Liver (tissue), 8 donors: ENCODE measurements at regions not wholly inside any gene's neighbourhood (a gene's known extent, or its start where the extent isn't known, plus 50 kb on each side); places are given as distances from the start of the nearest gene placed in this dataset.

Experiments
- DNase-seq: peaks from one replicate; pipeline ENCODE4 v3.0.0-alpha.2; 2017; ENCODE audit warnings: low spot score
- H3K27ac ChIP-seq, 2 donors: one replicate each; pipeline ENCODE4 v1.7.0; 2013; ENCODE audit warnings: inconsistent platforms in 2 of 2, low read length in 2 of 2, control low read depth in 1 of 2, low read depth in 1 of 2, mild to moderate bottlenecking in 1 of 2
- H3K27me3 ChIP-seq, 4 donors: one replicate each; pipeline versions ENCODE4 v1.6.1 to v1.7.0; 2013; ENCODE audit warnings: low read length in 3 of 4, inconsistent platforms in 1 of 4, mild to moderate bottlenecking in 1 of 4, moderate library complexity in 1 of 4; ENCODE audit not compliant: control insufficient read depth in 4 of 4, insufficient read depth in 4 of 4
- H3K36me3 ChIP-seq, 4 donors: one replicate each; pipeline versions ENCODE4 v1.6.1 to v1.7.0; 2013; ENCODE audit warnings: low read length in 3 of 4, mild to moderate bottlenecking in 3 of 4, low read depth in 1 of 4, moderate library complexity in 1 of 4; ENCODE audit not compliant: control insufficient read depth in 4 of 4, insufficient read depth in 3 of 4
- H3K4me1 ChIP-seq, 4 donors: one replicate each; pipeline versions ENCODE4 v1.6.1 to v1.7.0; 2013; ENCODE audit warnings: low read length in 3 of 4, mild to moderate bottlenecking in 3 of 4, moderate library complexity in 1 of 4; ENCODE audit not compliant: control insufficient read depth in 4 of 4, insufficient read depth in 4 of 4
- H3K4me3 ChIP-seq, 3 donors: one replicate each; pipeline versions ENCODE4 v1.6.1 to v1.7.0; 2013; ENCODE audit warnings: low read length in 3 of 3, control low read depth in 1 of 3, low read depth in 1 of 3, mild to moderate bottlenecking in 1 of 3
- H3K9ac ChIP-seq, 2 donors: one replicate each; pipeline ENCODE4 v1.7.0; 2013; ENCODE audit warnings: low read length in 2 of 2, mild to moderate bottlenecking in 2 of 2, moderate library complexity in 2 of 2, control low read depth in 1 of 2, low read depth in 1 of 2
- H3K9me3 ChIP-seq, 4 donors: one replicate each; pipeline versions ENCODE4 v1.6.1 to v1.7.0; 2013; ENCODE audit warnings: low read length in 3 of 4; ENCODE audit not compliant: control insufficient read depth in 4 of 4
- CTCF ChIP-seq: fragments of 150-350 bp; IDR thresholded peaks from 2 replicates; pipeline ENCODE4 v1.5.1; 2017; ENCODE audit warnings: improper control_type of control experiment, low read depth, low read length; ENCODE audit not compliant: missing input control
- EGR1 ChIP-seq, 2 donors: IDR thresholded peaks; 2 replicates each; pipeline ENCODE4 v1.6.1; 2016 to 2018; ENCODE audit warnings: antibody characterized with exemption in 2 of 2, low read depth in 2 of 2
- FOXA1 ChIP-seq: IDR thresholded peaks from 2 replicates; pipeline ENCODE4 v1.6.1; 2016; ENCODE audit warnings: antibody characterized with exemption
- FOXA2 ChIP-seq: IDR thresholded peaks from 2 replicates; pipeline ENCODE4 v1.6.1; 2016; ENCODE audit warnings: antibody characterized with exemption
- GABPA ChIP-seq, 2 donors: IDR thresholded peaks in 1 of 2; conservative IDR thresholded peaks in 1 of 2; 2 replicates each; pipeline ENCODE4 v1.6.1; 2016; ENCODE audit warnings: antibody characterized with exemption in 2 of 2, mild to moderate bottlenecking in 1 of 2, moderate library complexity in 1 of 2
- HNF4A ChIP-seq, 2 donors: conservative IDR thresholded peaks; 2 replicates each; pipeline ENCODE4 v1.6.1; 2016; ENCODE audit warnings: antibody characterized with exemption in 2 of 2, mild to moderate bottlenecking in 2 of 2
- HNF4G ChIP-seq: IDR thresholded peaks from 2 replicates; pipeline ENCODE4 v1.6.1; 2016; ENCODE audit warnings: antibody characterized with exemption
- JUND ChIP-seq, 2 donors: IDR thresholded peaks; 2 replicates each; pipeline ENCODE4 v1.6.1; 2016; ENCODE audit warnings: antibody characterized with exemption in 2 of 2
- MAX ChIP-seq: IDR thresholded peaks from 2 replicates; pipeline ENCODE4 v1.6.1; 2016; ENCODE audit warnings: antibody characterized with exemption
- NR2F2 ChIP-seq: IDR thresholded peaks from 2 replicates; pipeline ENCODE4 v1.6.1; 2016; ENCODE audit warnings: antibody characterized with exemption
- RAD21 ChIP-seq, 2 donors: IDR thresholded peaks; 2 replicates each; pipeline ENCODE4 v1.6.1; 2016; ENCODE audit warnings: antibody characterized with exemption in 2 of 2, mild to moderate bottlenecking in 2 of 2
- RXRA ChIP-seq, 2 donors: IDR thresholded peaks; 2 replicates each; pipeline ENCODE4 v1.6.1; 2017 to 2018; ENCODE audit warnings: antibody characterized with exemption in 2 of 2, mild to moderate bottlenecking in 1 of 2
- SP1 ChIP-seq: IDR thresholded peaks from 2 replicates; pipeline ENCODE4 v1.6.1; 2018; ENCODE audit warnings: antibody characterized with exemption, mild to moderate bottlenecking
- TAF1 ChIP-seq: conservative IDR thresholded peaks from 2 replicates; pipeline ENCODE4 v1.6.1; 2016; ENCODE audit warnings: antibody characterized with exemption, mild to moderate bottlenecking
- YY1 ChIP-seq: IDR thresholded peaks from 2 replicates; pipeline ENCODE4 v1.6.1; 2016; ENCODE audit warnings: antibody characterized with exemption, mild to moderate bottlenecking
- WGBS: extraction: QIAGEN DNeasy Blood & Tissue Kit; methylation state at CpG from one replicate; pipeline ENCODE4 v1.1.7; 2013; 5-methylcytosine and 5-hydroxymethylcytosine counted together
- TF ChIP-seq, protein P1 (sequence below): IDR thresholded peaks from 2 replicates; pipeline ENCODE4 v1.6.1; 2016; ENCODE audit warnings: antibody characterized with exemption
- TF ChIP-seq, protein P2 (sequence below): IDR thresholded peaks from 2 replicates; pipeline ENCODE4 v1.6.1; 2016; ENCODE audit warnings: antibody characterized with exemption
- donor health status: healthy.
- donor health status: healthy.
- donor health status: healthy.
- donor health status: healthy.
- donor health status: healthy.

- no peak for DNase-seq
- no peaks in the 10 kb centered on the region for H3K4me1 ChIP-seq
- H3K36me3 ChIP-seq: no peaks in the 10 kb centered on the region
- no peak overlapping the region for H3K27ac ChIP-seq
- no peak overlapping the region for H3K9ac ChIP-seq
- 80% methylated on average over 4 of the region's 4 CpGs for WGBS
- no peak overlapping the region for H3K4me3 ChIP-seq
- TF ChIP-seq FOXA2 (no peak), HNF4G (no peak), MAX (no peak), EGR1 (IDR thresholded peaks at IDR 0.05; ENCODE audit: low read depth in 2 of 2) (no peak), FOXA1 (no peak), RAD21 (IDR thresholded peaks at IDR 0.05) (no peak), RXRA (IDR thresholded peaks at IDR 0.05) (no peak)
- H3K27me3 ChIP-seq: no peaks in the 10 kb centered on the region
- H3K9me3 ChIP-seq: no peaks in the 10 kb centered on the region
Measured at GRCh38 chr10:59550061-59550460, 159.6 kb downstream of the SLC16A9 start.

GRCh38 chr10:59538623-59539022, 171.0 kb downstream of the SLC16A9 start:
- no peak for DNase-seq
- 89% methylated on average over 11 of the region's 11 CpGs for WGBS
- H3K9ac ChIP-seq: no peak overlapping the region
- H3K36me3 ChIP-seq: no peaks in the 10 kb centered on the region
- H3K9me3 ChIP-seq: no peaks in the 10 kb centered on the region
- H3K4me3 ChIP-seq: no peak overlapping the region
- no peak for TF ChIP-seq FOXA1
- no peak for TF ChIP-seq RXRA (IDR thresholded peaks at IDR 0.05)
- TF ChIP-seq CTCF: no peak
- TF ChIP-seq YY1: no peak
- no peak for TF ChIP-seq FOXA2
- TF ChIP-seq HNF4G: no peak
- TF ChIP-seq, protein P1, sequence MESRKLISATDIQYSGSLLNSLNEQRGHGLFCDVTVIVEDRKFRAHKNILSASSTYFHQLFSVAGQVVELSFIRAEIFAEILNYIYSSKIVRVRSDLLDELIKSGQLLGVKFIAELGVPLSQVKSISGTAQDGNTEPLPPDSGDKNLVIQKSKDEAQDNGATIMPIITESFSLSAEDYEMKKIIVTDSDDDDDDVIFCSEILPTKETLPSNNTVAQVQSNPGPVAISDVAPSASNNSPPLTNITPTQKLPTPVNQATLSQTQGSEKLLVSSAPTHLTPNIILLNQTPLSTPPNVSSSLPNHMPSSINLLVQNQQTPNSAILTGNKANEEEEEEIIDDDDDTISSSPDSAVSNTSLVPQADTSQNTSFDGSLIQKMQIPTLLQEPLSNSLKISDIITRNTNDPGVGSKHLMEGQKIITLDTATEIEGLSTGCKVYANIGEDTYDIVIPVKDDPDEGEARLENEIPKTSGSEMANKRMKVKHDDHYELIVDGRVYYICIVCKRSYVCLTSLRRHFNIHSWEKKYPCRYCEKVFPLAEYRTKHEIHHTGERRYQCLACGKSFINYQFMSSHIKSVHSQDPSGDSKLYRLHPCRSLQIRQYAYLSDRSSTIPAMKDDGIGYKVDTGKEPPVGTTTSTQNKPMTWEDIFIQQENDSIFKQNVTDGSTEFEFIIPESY: no peak
- TF ChIP-seq, protein P2, sequence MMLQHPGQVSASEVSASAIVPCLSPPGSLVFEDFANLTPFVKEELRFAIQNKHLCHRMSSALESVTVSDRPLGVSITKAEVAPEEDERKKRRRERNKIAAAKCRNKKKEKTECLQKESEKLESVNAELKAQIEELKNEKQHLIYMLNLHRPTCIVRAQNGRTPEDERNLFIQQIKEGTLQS: no peak
- TF ChIP-seq NR2F2: no peak
- no peak for TF ChIP-seq MAX
- TF ChIP-seq GABPA (IDR thresholded peaks at IDR 0.05 in 1 of 2, conservative IDR thresholded peaks at IDR 0.05 in 1 of 2): no peak
- TF ChIP-seq JUND (IDR thresholded peaks at IDR 0.05): no peak
- TF ChIP-seq TAF1: no peak
- no peak overlapping the region for H3K27ac ChIP-seq
- H3K27me3 ChIP-seq: no peaks in the 10 kb centered on the region
- H3K4me1 ChIP-seq: no peaks in the 10 kb centered on the region

DNA sequence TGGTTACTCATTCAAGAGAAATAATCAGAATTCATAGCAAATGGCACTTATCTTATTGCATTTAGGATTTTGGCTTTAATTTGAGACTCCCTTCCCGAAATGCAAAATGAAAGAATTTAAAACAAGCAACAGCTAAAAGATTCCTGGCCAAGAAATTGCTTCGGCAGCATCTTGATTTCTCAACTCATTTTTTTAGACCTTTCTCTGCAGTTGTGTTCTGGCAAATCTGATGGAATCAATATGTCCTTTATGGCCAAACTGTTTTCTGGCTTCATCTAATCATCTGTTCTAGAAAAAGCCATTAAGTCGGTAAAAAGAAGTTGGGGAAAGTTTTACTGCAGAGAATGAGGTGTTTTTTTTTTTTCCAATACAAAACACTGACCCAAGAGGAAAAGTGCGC, 172.1 kb downstream of the SLC16A9 start:
- no peaks in the 10 kb centered on the region for H3K9me3 ChIP-seq
- H3K4me3 ChIP-seq: no peak overlapping the region
- WGBS: 81% methylated on average over 4 of the region's 4 CpGs
- no peak for DNase-seq
- TF ChIP-seq MAX: no peak
- no peak for TF ChIP-seq HNF4A (conservative IDR thresholded peaks at IDR 0.05)
- no peak for TF ChIP-seq HNF4G
- TF ChIP-seq, protein P2: no peak
- no peak for TF ChIP-seq RAD21 (IDR thresholded peaks at IDR 0.05)
- TF ChIP-seq SP1: no peak
- no peak for TF ChIP-seq YY1
- H3K9ac ChIP-seq: no peak overlapping the region
- H3K27ac ChIP-seq: no peak overlapping the region
- H3K27me3 ChIP-seq: no peaks in the 10 kb centered on the region
- H3K36me3 ChIP-seq: no peaks in the 10 kb centered on the region
- no peaks in the 10 kb centered on the region for H3K4me1 ChIP-seq
